Lower leg skin (tissue), 3 donors: ENCODE measurements at regions not wholly inside any gene's neighbourhood (a gene's known extent, or its start where the extent isn't known, plus 50 kb on each side); places are given as distances from the start of the nearest gene placed in this dataset.

Experiments used
- CTCF ChIP-seq, 3 donors: fragments of 450-650 bp; IDR thresholded peaks; one replicate each; pipeline ENCODE4 v1.5.1; 2016; ENCODE audit warnings: antibody characterized with exemption in 3 of 3, mild to moderate bottlenecking in 3 of 3, moderate library complexity in 2 of 3
- POLR2A ChIP-seq, 2 donors: fragments of 450-650 bp; IDR thresholded peaks; one replicate each; pipeline ENCODE4 v1.6.1; 2016 to 2017; ENCODE audit warnings: antibody characterized with exemption in 2 of 2, mild to moderate bottlenecking in 1 of 2, moderate library complexity in 1 of 2

GRCh38 chr9:13929013-13929412 is 384.9 kb downstream of the NFIB start:
- TF ChIP-seq CTCF (IDR thresholded peaks at IDR 0.05) (no peak), POLR2A (IDR thresholded peaks at IDR 0.05) (no peak)
